GM12864 (cell line): ENCODE measurements at regions not wholly inside any gene's neighbourhood (a gene's known extent, or its start where the extent isn't known, plus 50 kb on each side); places are given as distances from the start of the nearest gene placed in this dataset.

Source experiments
- DNase-seq: peaks from one replicate; pipeline ENCODE4 v3.0.0-alpha.2; 2011; ENCODE audit warnings: low read depth
- H3K4me3 ChIP-seq: 2 replicates; pipeline ENCODE4 v1.5.1; 2011; ENCODE audit warnings: mild to moderate bottlenecking, low read depth, low read length, control low read depth
- TF ChIP-seq, protein P1 (sequence below): IDR thresholded peaks from 2 replicates; pipeline ENCODE4 v1.5.1; 2011; ENCODE audit warnings: low read depth, mild to moderate bottlenecking, moderate library complexity, low read length, control low read depth, inconsistent platforms; ENCODE audit errors: missing control alignments

DNA sequence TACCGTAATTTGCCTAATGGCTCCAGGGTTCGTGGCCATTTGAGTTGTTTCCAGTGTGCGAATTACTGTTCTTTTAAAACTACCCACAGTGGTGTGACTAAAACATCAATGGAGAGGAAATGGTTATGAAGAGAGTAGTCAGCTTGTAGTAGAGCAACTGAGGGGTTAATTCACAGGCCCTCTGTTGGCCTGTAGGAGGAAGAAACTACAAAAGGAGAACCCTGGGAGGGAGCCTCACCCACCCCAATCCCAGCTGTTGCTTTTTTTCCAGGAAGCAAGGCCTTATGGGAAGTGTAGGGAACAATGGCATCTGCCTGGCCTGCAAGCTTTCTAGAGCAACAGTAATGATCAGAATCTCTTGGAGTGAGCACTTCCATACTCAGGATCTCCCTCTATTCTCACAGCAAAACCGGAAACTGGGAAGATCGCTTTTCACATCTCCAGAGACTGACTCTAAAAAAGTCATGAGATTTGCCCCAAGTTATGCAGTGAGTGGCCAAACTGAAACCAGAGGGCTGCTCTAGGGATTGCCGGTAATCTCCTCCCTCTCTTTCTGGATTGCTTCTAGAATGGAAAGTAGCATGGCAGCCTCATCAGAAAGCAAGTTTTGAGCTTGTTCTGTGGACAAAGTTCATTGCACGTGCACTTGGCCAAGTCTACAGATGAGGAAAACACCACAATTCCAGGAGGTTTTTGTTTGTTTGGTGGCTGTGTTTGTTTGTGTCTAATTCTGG lies 125.3 kb upstream of the PWP1 start:
- DNase-seq: no peak
- no peak overlapping the region for H3K4me3 ChIP-seq
- TF ChIP-seq, protein P1, sequence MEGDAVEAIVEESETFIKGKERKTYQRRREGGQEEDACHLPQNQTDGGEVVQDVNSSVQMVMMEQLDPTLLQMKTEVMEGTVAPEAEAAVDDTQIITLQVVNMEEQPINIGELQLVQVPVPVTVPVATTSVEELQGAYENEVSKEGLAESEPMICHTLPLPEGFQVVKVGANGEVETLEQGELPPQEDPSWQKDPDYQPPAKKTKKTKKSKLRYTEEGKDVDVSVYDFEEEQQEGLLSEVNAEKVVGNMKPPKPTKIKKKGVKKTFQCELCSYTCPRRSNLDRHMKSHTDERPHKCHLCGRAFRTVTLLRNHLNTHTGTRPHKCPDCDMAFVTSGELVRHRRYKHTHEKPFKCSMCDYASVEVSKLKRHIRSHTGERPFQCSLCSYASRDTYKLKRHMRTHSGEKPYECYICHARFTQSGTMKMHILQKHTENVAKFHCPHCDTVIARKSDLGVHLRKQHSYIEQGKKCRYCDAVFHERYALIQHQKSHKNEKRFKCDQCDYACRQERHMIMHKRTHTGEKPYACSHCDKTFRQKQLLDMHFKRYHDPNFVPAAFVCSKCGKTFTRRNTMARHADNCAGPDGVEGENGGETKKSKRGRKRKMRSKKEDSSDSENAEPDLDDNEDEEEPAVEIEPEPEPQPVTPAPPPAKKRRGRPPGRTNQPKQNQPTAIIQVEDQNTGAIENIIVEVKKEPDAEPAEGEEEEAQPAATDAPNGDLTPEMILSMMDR: no peak

DNA sequence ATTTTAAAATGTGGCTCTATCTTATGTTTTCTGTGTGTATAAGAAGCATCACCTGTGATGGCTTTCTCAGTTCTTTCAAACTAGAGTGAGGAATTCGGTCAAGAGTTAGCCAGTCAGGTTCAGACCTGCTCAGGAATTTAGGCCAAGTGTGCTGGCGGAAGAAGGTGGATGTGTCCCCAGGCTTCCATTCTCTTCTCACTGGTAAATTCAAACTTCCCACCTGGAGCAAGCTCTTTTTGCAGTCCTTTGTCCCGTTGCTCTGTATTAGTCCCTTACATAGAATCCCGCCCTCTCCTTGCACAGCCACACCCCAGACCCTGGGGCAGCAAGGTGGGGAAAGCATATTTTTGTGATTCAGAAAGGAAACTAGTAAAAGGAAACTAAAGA lies 124.7 kb upstream of the PWP1 start:
- no peak overlapping the region for H3K4me3 ChIP-seq
- no peak for DNase-seq
- TF ChIP-seq, protein P1: no peak

DNA sequence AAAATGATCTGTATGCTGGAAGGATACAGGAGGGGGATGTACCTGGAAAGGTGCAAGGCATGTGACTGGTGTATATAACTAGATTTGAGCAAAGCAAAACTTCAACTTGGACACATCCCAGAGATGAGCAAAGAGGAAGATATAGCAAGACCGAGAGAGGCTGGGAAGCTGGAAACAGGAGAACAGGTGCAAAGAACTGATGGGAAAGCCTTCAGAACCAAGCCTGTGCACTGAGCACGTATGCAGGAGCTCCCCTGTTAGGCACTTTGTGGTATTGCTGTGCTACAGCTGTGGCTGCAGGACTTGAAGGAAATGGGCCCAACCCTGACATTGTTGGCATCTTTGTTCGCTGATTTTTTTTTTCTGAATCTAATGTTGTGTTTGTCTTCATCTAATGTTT lies 120.7 kb upstream of the PWP1 start:
- TF ChIP-seq, protein P1: peak; percentile 66
- no peak for DNase-seq

DNA sequence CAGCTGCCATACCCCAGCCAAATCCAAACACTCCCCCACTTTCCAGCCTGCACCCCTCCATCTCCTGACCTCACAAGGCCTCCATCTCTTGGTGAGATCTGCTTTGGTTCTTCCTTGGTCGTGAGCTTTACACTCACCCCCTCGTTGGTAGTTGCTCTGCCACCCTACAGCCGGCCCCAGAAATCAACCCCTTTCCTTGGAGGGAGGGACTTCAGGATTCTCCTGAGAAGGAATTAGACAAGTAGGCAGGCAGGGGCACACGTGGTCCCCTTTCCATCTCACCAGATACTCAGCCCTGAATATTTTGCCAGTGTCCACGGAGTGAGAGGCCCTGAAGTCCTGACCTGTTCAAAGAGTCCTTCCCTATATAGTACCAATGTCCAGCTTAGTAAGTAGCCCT lies 120.0 kb upstream of the PWP1 start:
- TF ChIP-seq, protein P1: no peak
- H3K4me3 ChIP-seq: no peak overlapping the region
- no peak for DNase-seq

More for the DNA sequence above, 120.7 kb upstream of the PWP1 start:
- no peak overlapping the region for H3K4me3 ChIP-seq

DNA sequence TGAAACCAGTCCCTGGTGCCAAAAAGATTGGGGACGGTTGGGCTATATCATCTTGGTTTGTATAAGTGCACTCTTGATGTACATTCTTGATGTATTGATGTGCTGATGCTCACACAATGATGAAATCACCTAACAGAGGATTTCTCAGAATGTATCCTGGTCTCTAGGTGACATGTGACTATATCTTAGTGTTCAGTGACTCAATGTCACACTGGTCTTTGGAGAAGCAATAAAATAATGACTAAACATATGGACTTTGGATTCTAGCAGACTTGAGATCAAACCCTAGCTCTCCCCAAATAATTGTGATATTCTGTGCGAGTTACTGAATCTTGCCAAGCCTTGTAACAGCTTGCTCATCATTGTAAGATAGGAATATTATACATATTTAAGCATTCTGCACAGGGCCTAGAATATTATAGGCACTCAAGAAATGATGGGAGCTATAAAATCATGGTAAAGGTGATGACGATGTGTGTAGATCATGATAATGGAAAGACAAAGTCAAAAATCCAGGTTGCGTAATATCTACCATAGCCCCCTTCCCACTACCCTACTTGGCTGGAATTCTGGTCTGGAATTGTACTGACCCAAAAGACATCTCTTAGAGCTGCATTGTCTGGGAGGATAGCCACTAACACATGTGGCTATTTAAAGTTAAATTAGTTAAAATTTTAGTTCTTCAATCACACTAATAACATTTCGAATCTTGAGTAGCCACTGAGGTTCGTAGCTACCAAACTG lies 117.6 kb upstream of the PWP1 start:
- no peak overlapping the region for H3K4me3 ChIP-seq
- no peak for DNase-seq
- TF ChIP-seq, protein P1: no peak

DNA sequence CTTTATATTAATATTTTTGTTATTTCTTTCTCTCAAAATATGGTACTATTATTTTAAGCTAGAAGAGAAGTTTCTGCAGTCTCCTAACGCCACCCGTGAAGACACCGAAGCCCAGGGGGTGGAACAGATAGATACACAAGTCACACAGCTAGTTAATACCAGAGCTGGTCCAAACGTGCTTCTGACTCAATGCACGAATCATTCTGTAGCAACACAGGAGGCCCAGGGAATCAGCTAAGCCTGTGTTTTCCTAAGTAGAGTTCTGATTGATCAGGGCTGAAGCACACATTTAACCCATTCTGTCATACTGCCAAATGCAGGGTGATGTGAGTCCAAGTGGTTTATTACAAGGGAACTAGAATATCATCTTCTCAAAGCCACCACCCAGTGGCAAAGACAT lies 116.9 kb upstream of the PWP1 start:
- no peak for DNase-seq

More for the DNA sequence above, 116.9 kb upstream of the PWP1 start:
- no peak overlapping the region for H3K4me3 ChIP-seq
- TF ChIP-seq, protein P1: no peak
